ENCODE measurements at regions not wholly inside any gene's neighbourhood (a gene's known extent, or its start where the extent isn't known, plus 50 kb on each side); places are given as distances from the start of the nearest gene placed in this dataset.

GRCh38 chr2:36277881-36278523 is 77.6 kb upstream of the CRIM1 start:
- TF ChIP-seq CTCF (IDR thresholded peaks at IDR 0.05; ENCODE audit: poor library complexity, severe bottlenecking) (no peak), POLR2AphosphoS5 (IDR thresholded peaks at IDR 0.05) (no peak), RAD21 (conservative IDR thresholded peaks at IDR 0.05) (no peak)
